HG03565 (cell line): ENCODE measurements at regions not wholly inside any gene's neighbourhood (a gene's known extent, or its start where the extent isn't known, plus 50 kb on each side); places are given as distances from the start of the nearest gene placed in this dataset.
A peak's percentile ranks its signal among the peaks of the same experiment; 100 is the strongest.
"Not testable (repeated sequence)": the region's sequence is repeated elsewhere in the genome, so short reads cannot be mapped to it uniquely, and the experiment has no call there.

Experiments
- ATAC-seq: cut with Tn5 transposase; IDR thresholded peaks from one replicate; pipeline ENCODE4 v1.9.1; 2021; ENCODE audit warnings: mild to moderate bottlenecking, moderate library complexity; ENCODE audit not compliant: unreplicated experiment

- ATAC-seq: no peak
Observed at GRCh38 chr14:38045461-38045860, 162.2 kb upstream of the SSTR1 start.

GRCh38 chr14:38046160-38046559 is 161.5 kb upstream of the SSTR1 start:
- no peak for ATAC-seq

GRCh38 chr14:38047195-38047902 is 160.4 kb upstream of the SSTR1 start:
- ATAC-seq: no peak

GRCh38 chr14:38053666-38054065 is 154.0 kb upstream of the SSTR1 start:
- ATAC-seq: no peak

GRCh38 chr14:38056270-38056669 is 151.4 kb upstream of the SSTR1 start:
- no peak for ATAC-seq

GRCh38 chr14:38062223-38062622 is 145.5 kb upstream of the SSTR1 start:
- not testable (repeated sequence) for ATAC-seq

GRCh38 chr14:38063711-38064320 is 143.9 kb upstream of the SSTR1 start:
- no peak for ATAC-seq

- no peak for ATAC-seq
Observed at GRCh38 chr14:38065106-38065762, 142.5 kb upstream of the SSTR1 start.

GRCh38 chr14:38070061-38070588 is 137.6 kb upstream of the SSTR1 start:
- ATAC-seq: no peak

- ATAC-seq: no peak
Observed at GRCh38 chr14:38073641-38074040, 134.1 kb upstream of the SSTR1 start.

GRCh38 chr14:38074081-38074480 is 133.6 kb upstream of the SSTR1 start:
- ATAC-seq: no peak

GRCh38 chr14:38074754-38075153 is 132.9 kb upstream of the SSTR1 start:
- ATAC-seq: no peak

GRCh38 chr14:38078393-38078792 is 129.3 kb upstream of the SSTR1 start:
- ATAC-seq: no peak

- ATAC-seq: peak; percentile 80
Observed at GRCh38 chr14:38079268-38079667, 128.4 kb upstream of the SSTR1 start.

- ATAC-seq: no peak
Observed at GRCh38 chr14:38079886-38080285, 127.8 kb upstream of the SSTR1 start.

- no peak for ATAC-seq
Observed at GRCh38 chr14:38080696-38081095, 127.0 kb upstream of the SSTR1 start.

GRCh38 chr14:38083039-38083438 is 124.7 kb upstream of the SSTR1 start:
- no peak for ATAC-seq

- ATAC-seq: no peak
Observed at GRCh38 chr14:38089123-38089522, 118.6 kb upstream of the SSTR1 start.

- ATAC-seq: no peak
Observed at GRCh38 chr14:38090506-38090905, 117.2 kb upstream of the SSTR1 start.

GRCh38 chr14:38098074-38098836 is 109.4 kb upstream of the SSTR1 start:
- no peak for ATAC-seq

- no peak for ATAC-seq
Observed at GRCh38 chr14:38101679-38102078, 106.0 kb upstream of the SSTR1 start.
